Fibroblast of villous mesenchyme (primary cell): ENCODE measurements at regions not wholly inside any gene's neighbourhood (a gene's known extent, or its start where the extent isn't known, plus 50 kb on each side); places are given as distances from the start of the nearest gene placed in this dataset.
"Not testable (repeated sequence)": the region's sequence is repeated elsewhere in the genome, so short reads cannot be mapped to it uniquely, and the experiment has no call there.

Experiments
- DNase-seq: peaks from one replicate; pipeline ENCODE4 v3.0.0-alpha.2; 2010; ENCODE audit warnings: low read depth
- H3K4me3 ChIP-seq: 2 replicates; pipeline ENCODE4 v1.5.1; 2011; ENCODE audit warnings: low read depth, mild to moderate bottlenecking, low read length
- CTCF ChIP-seq: IDR thresholded peaks from 2 replicates; pipeline ENCODE4 v1.5.1; 2012; ENCODE audit warnings: low read depth, mild to moderate bottlenecking, low read length; ENCODE audit not compliant: insufficient read depth

- DNase-seq: no peak
- no peak overlapping the region for H3K4me3 ChIP-seq
Observed at GRCh38 chrX:3448563-3448962, 102.1 kb upstream of the MXRA5 start.

DNA sequence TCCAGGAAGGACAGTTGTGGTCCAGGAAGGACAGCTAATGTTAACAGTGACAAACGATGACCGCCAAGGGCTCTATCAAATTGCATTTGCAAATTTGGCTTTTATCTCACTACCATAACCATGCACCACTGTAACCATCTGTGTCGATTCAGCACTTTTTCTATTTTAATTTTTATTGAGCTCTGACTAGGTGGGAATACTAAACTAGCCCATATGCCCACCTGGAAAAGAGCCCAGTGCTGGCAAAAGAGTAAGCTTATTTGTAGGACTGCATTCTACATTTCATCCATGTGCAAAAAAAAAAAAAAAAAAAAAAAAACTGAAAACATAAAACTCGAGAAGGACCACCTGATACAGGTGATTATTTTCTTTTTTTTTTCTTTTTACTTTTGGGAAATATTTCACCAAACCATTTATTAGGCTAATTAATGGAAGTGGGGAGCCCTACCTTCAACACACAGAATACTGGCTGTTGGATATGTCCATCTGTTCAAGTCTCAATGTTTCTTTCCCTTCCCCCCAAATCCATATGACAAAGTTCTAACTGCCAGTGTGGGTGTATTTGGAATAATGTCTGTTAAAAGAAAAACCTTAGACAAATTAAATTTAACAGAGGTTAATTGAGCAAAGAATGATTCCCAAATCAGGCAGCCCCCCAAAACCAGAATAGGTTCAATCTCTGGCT lies 99.5 kb upstream of the MXRA5 start:
- H3K4me3 ChIP-seq: no peak overlapping the region
- no peak for DNase-seq
- TF ChIP-seq CTCF: no peak

More at GRCh38 chrX:3448563-3448962, 102.1 kb upstream of the MXRA5 start:
- TF ChIP-seq CTCF: no peak

DNA sequence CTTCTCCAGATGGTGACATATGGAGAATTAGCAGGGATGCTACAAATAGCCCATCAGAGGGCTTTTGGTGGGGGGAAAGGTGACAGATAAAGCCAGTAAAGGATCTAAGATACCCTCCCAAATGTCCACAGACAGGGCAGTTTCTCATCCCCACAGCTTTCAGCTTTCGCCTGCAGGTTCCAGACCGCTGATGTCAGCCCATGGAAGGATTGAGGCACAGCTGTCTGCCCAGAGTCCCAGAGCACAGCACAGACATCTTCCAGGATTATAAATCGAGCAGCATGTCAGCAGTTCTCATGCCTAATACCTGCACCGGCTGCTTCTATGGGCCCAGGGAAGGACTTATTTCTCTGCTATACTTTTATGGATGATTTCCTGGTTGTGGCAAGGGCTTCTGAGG lies 96.7 kb upstream of the MXRA5 start:
- H3K4me3 ChIP-seq: no peak overlapping the region
- no peak for DNase-seq
- no peak for TF ChIP-seq CTCF

DNA sequence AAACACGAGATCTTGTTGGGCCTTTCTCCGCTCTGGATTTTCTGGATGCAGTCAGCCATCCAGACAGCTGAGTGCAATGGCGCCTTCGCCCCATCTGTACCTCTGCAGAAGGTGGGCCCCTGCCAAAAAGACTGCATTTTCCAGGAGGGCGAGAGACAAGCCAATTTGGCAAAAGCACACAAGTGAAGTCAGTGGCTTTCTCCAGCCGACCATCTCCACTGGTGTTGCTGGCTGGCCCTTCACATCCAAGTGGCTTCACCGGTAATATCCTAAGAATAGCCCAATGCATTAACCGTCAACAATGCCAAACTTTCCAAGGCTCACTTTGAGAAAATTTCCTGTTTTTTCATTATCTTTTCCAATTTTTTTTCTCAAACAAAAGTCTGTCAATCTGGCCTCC lies 96.2 kb upstream of the MXRA5 start:
- no peak overlapping the region for H3K4me3 ChIP-seq
- no peak for TF ChIP-seq CTCF
- no peak for DNase-seq

DNA sequence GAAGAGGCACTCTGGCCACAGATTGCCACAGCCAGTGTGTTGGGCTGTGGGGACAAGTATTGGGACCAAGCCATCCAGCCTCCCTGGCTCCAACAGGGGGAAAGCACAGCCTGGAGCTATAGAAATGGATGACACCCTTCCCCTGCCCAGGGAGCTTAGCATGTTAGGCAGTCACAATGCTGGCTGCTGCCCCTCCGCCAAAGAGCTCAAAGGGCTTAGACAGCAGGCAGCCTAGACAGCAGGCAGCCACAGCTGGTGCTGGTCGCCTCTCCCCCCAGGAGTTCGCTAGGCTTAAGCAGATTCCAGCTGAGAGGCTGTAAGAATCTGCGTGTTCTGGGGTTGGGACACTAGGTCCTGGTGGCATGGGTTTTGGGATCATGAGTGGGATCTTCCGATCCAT lies 94.5 kb upstream of the MXRA5 start:
- no peak for TF ChIP-seq CTCF
- no peak for DNase-seq
- H3K4me3 ChIP-seq: no peak overlapping the region

DNA sequence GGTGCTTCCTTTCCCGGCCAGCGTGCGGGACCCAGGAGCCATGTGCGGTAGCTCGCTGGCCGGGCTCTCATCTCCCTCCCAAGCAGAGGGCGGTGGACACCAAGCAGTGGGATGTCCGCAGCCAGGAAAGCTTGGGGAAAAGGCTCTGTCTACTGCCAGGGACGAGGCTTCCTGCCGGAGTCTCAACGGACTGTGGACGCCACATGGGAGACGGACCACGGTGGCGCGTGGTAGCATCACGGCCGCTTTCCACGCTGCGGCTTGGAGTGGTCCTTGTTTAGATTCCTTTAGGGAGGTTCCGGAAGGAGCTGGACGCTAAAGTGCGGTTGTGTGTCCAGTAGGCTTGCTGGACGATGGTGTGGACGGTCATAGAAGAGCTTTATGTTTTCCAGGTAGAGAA lies 89.5 kb upstream of the MXRA5 start:
- DNase-seq, H3K4me3 ChIP-seq: not testable (repeated sequence)

DNA sequence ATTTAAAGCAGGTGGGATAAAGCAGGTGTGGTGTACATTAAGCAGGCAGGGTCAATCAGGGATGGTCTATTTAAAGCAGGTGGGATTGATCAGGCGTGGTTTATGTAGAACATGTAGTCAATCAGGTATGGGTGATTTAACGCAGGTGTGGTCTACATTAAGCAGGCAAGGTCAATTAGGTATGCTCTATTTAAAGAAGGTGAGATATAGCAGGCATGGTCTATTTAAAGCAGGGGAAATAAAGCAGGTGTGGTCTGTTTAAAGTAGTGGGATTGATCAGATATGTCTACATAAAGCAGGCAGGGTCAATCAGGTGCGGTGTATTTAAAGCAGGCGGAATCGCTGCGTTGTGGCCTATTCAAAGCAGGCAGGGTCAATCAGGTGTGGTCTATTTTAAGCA lies 88.6 kb upstream of the MXRA5 start:
- DNase-seq: no peak
- no peak overlapping the region for H3K4me3 ChIP-seq
- no peak for TF ChIP-seq CTCF
